Erythroblast (primary cell): ENCODE measurements at regions not wholly inside any gene's neighbourhood (a gene's known extent, or its start where the extent isn't known, plus 50 kb on each side); places are given as distances from the start of the nearest gene placed in this dataset.

ENCODE experiments used
- GATA1 ChIP-seq: IDR thresholded peaks from 2 replicates; pipeline ENCODE4 v1.6.1; 2011; ENCODE audit warnings: low read depth, mild to moderate bottlenecking, control low read depth, low read length, moderate library complexity
- POLR2A ChIP-seq: IDR thresholded peaks from 2 replicates; pipeline ENCODE4 v1.6.1; 2011; ENCODE audit warnings: mild to moderate bottlenecking, low read length

DNA sequence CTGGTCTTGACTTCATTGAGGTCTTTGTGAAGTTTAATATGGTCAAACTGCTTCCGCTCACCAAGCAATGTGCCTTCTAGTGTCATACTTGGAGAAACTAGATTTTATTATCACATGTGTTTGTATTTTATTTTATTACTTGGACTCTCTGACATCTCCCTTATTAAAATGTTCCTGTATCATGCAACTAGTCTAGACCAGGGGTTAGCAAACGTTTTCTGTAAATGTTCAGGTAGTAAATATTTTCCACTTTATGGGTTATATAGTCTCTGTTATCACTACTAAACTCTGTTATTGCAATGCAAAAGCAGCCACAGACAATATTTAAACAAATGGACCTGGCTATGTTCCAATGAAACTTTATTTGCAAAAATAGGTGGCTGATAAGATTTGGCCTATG is 443.8 kb downstream of the MID1IP1 start:
- TF ChIP-seq POLR2A: no peak
- no peak for TF ChIP-seq GATA1
